H9 (cell line): ENCODE measurements at regions not wholly inside any gene's neighbourhood (a gene's known extent, or its start where the extent isn't known, plus 50 kb on each side); places are given as distances from the start of the nearest gene placed in this dataset.

Source experiments
- DNase-seq: peaks from one replicate; pipeline ENCODE4 v3.0.0-alpha.2; 2017
- H2AFZ ChIP-seq: one replicate; pipeline ENCODE4 v1.6.1; 2013; ENCODE audit warnings: mild to moderate bottlenecking, low read length, control low read depth, moderate library complexity
- H2AK5ac ChIP-seq: 2 replicates; pipeline ENCODE4 v1.6.1; 2013; ENCODE audit warnings: low read length, control low read depth, mixed read lengths; ENCODE audit not compliant: insufficient read length
- H2BK120ac ChIP-seq: one replicate; pipeline ENCODE4 v1.6.1; 2013; ENCODE audit warnings: low read depth, mild to moderate bottlenecking, low read length, control low read depth, inconsistent platforms; ENCODE audit not compliant: poor library complexity, severe bottlenecking
- H2BK12ac ChIP-seq: 2 replicates; pipeline ENCODE4 v1.6.1; 2013; ENCODE audit warnings: low read length, control low read depth, mixed read lengths, low read depth; ENCODE audit not compliant: insufficient read length
- H2BK15ac ChIP-seq: 2 replicates; pipeline ENCODE4 v1.6.1; 2013; ENCODE audit warnings: low read depth, low read length, control low read depth
- H2BK20ac ChIP-seq: one replicate; pipeline ENCODE4 v1.6.1; 2013; ENCODE audit warnings: low read depth, mild to moderate bottlenecking, low read length, control low read depth, inconsistent platforms; ENCODE audit not compliant: poor library complexity, severe bottlenecking
- H2BK5ac ChIP-seq: 2 replicates; pipeline ENCODE4 v1.6.1; 2013; ENCODE audit warnings: low read length, control low read depth, mixed read lengths; ENCODE audit not compliant: insufficient read length
- H3K14ac ChIP-seq: 2 replicates; pipeline ENCODE4 v1.6.1; 2013; ENCODE audit warnings: low read length, control low read depth; ENCODE audit not compliant: insufficient read depth
- H3K18ac ChIP-seq: 2 replicates; pipeline ENCODE4 v1.6.1; 2013; ENCODE audit warnings: low read depth, mild to moderate bottlenecking, mixed read lengths, low read length, control low read depth; ENCODE audit not compliant: insufficient read length
- H3K23ac ChIP-seq: 2 replicates; pipeline ENCODE4 v1.6.1; 2013; ENCODE audit warnings: low read length, control low read depth, mixed read lengths, low read depth; ENCODE audit not compliant: insufficient read length
- H3K23me2 ChIP-seq: 2 replicates; pipeline ENCODE4 v1.6.1; 2013; ENCODE audit warnings: low read depth, mild to moderate bottlenecking, mixed read lengths, low read length, control low read depth; ENCODE audit not compliant: insufficient read length, poor library complexity, severe bottlenecking
- H3K27ac ChIP-seq: 2 replicates; pipeline ENCODE4 v1.5.1; 2013; ENCODE audit warnings: low read length, control low read depth, mixed read lengths, low read depth; ENCODE audit not compliant: insufficient read length
- H3K27me3 ChIP-seq: 2 replicates; pipeline ENCODE4 v1.6.1; 2013; ENCODE audit warnings: low read length, control low read depth, inconsistent platforms; ENCODE audit not compliant: insufficient read depth
- H3K4ac ChIP-seq: 2 replicates; pipeline ENCODE4 v1.6.1; 2013; ENCODE audit warnings: low read depth, mild to moderate bottlenecking, control low read depth, inconsistent platforms, low read length, moderate library complexity
- H3K4me1 ChIP-seq: 2 replicates; pipeline ENCODE4 v1.6.1; 2013; ENCODE audit warnings: low read length, control low read depth, inconsistent platforms; ENCODE audit not compliant: insufficient read depth
- H3K4me2 ChIP-seq: 2 replicates; pipeline ENCODE4 v1.6.1; 2013; ENCODE audit warnings: low read length, control low read depth, mixed read lengths; ENCODE audit not compliant: insufficient read length, insufficient read depth
- H3K56ac ChIP-seq: 2 replicates; pipeline ENCODE4 v1.6.1; 2013; ENCODE audit warnings: low read depth, mild to moderate bottlenecking, mixed read lengths, low read length, control low read depth; ENCODE audit not compliant: insufficient read length
- H3K79me1 ChIP-seq: 2 replicates; pipeline ENCODE4 v1.6.1; 2013; ENCODE audit warnings: low read depth, mild to moderate bottlenecking, moderate library complexity, low read length, control low read depth, inconsistent platforms; ENCODE audit not compliant: insufficient read depth, poor library complexity, severe bottlenecking
- H3K79me2 ChIP-seq: 2 replicates; pipeline ENCODE4 v1.6.1; 2013; ENCODE audit warnings: low read length, control low read depth, inconsistent platforms; ENCODE audit not compliant: insufficient read depth
- H3K9ac ChIP-seq: 2 replicates; pipeline ENCODE4 v1.6.1; 2013; ENCODE audit warnings: low read length, control low read depth, mixed read lengths; ENCODE audit not compliant: insufficient read length; ENCODE audit errors: extremely low read depth
- H3K9me3 ChIP-seq: one replicate; pipeline ENCODE4 v1.6.1; 2013; ENCODE audit warnings: low read depth, low read length, inconsistent platforms; ENCODE audit not compliant: control insufficient read depth
- H3T11ph ChIP-seq: one replicate; pipeline ENCODE4 v1.6.1; 2013; ENCODE audit warnings: mild to moderate bottlenecking, low read length, control low read depth, inconsistent platforms
- H4K20me1 ChIP-seq: one replicate; pipeline ENCODE4 v1.6.1; 2013; ENCODE audit not compliant: control insufficient read depth, insufficient read length, insufficient read depth
- H4K5ac ChIP-seq: 2 replicates; pipeline ENCODE4 v1.6.1; 2013; ENCODE audit warnings: low read depth, mild to moderate bottlenecking, mixed read lengths, low read length, control low read depth; ENCODE audit not compliant: insufficient read length
- H4K8ac ChIP-seq: replicated peaks from 2 replicates; pipeline ENCODE4 v1.6.1; 2013; ENCODE audit warnings: low read length, control low read depth, mixed read lengths, low read depth; ENCODE audit not compliant: insufficient read length
- H4K91ac ChIP-seq: 2 replicates; pipeline ENCODE4 v1.6.1; 2013; ENCODE audit warnings: low read depth, mild to moderate bottlenecking, moderate library complexity, mixed read lengths, low read length, control low read depth; ENCODE audit not compliant: insufficient read length
- H3K27ac Mint-ChIP-seq, 3 experiments: 2 replicates in 2 of 3; 3 replicates in 1 of 3; pipeline ENCODE4 v1.8.0; 2020 to 2021; ENCODE audit warnings: mixed read lengths in 3 of 3, mild to moderate bottlenecking in 1 of 3, moderate library complexity in 1 of 3
- H3K27me3 Mint-ChIP-seq: 2 replicates; pipeline ENCODE4 v1.8.0; 2021; ENCODE audit warnings: low read depth, mild to moderate bottlenecking, moderate library complexity, mixed read lengths
- H3K36me3 Mint-ChIP-seq, 3 experiments: 2 replicates in 2 of 3; 3 replicates in 1 of 3; pipeline ENCODE4 v1.8.0; 2020 to 2021; ENCODE audit warnings: low read depth in 3 of 3, mixed read lengths in 3 of 3; ENCODE audit not compliant: insufficient read depth in 1 of 3
- H3K4me1 Mint-ChIP-seq, 2 experiments: 2 replicates each; pipeline ENCODE4 v1.8.0; 2020; ENCODE audit warnings: mixed read lengths in 2 of 2
- H3K4me3 Mint-ChIP-seq, 2 experiments: 2 replicates in 1 of 2; 3 replicates in 1 of 2; pipeline ENCODE4 v1.8.0; 2020 to 2021; ENCODE audit warnings: mild to moderate bottlenecking in 2 of 2, mixed read lengths in 2 of 2, moderate library complexity in 1 of 2
- H3K9me3 Mint-ChIP-seq, 2 experiments: 2 replicates in 1 of 2; 3 replicates in 1 of 2; pipeline ENCODE4 v1.8.0; 2020; ENCODE audit warnings: mild to moderate bottlenecking in 2 of 2, mixed read lengths in 2 of 2, moderate library complexity in 1 of 2
- CTCF ChIP-seq: fragments of 200-600 bp; sonication (generic); conservative IDR thresholded peaks from 3 replicates; pipeline ENCODE4 v1.8.0; 2021; ENCODE audit warnings: antibody characterized with exemption, mild to moderate bottlenecking

GRCh38 chr14:38553586-38553985, 297.7 kb upstream of the CLEC14A start:
- Histone ChIP-seq H2BK5ac (no peak overlapping the region), H3K4ac (no peak overlapping the region), H3K4me1 (no peaks in the 10 kb centered on the region; the same call in 1 of the 2 replicates), H2BK15ac (no peak overlapping the region), H2BK120ac (no peak overlapping the region), H4K20me1 (no peaks in the 10 kb centered on the region), H3K23ac (no peak overlapping the region), H2AK5ac (no peak overlapping the region), H3K56ac (no peak overlapping the region), H3K9me3 (no peaks in the 10 kb centered on the region), H3T11ph (no peak overlapping the region), H2AFZ (no peak overlapping the region), H4K5ac (no peak overlapping the region), H3K18ac (no peak overlapping the region), H3K14ac (no peak overlapping the region), H4K8ac (no peak overlapping the region), H3K79me1 (no peaks in the 10 kb centered on the region), H4K91ac (no peak overlapping the region), H3K27me3 (no peaks in the 10 kb centered on the region), H2BK20ac (no peak overlapping the region), H3K79me2 (no peaks in the 10 kb centered on the region), H3K4me2 (no peak overlapping the region), H3K9ac (no peak overlapping the region), H3K27ac (no peak overlapping the region), H3K23me2 (no peaks in the 10 kb centered on the region), H2BK12ac (no peak overlapping the region)
- Mint-ChIP-seq H3K4me3 (no peak overlapping the region), H3K9me3 (peaks cover 12 to 14% of the 10 kb centered on the region in 2 experiments), H3K36me3 (peaks cover 2 to 7% (median 7%) of the 10 kb centered on the region in 3 experiments), H3K27me3 (no peaks in the 10 kb centered on the region; the same call in none of the 2 replicates), H3K4me1 (peaks cover 12 to 13% of the 10 kb centered on the region in 2 experiments), H3K27ac (peak overlapping the region in 2 of 3 experiments; percentile 5 to 86; a peak in 1 of 7 replicates)
- DNase-seq, result no peak
- no peak for TF ChIP-seq CTCF
